Fibroblast of lung (primary cell): ENCODE measurements at regions not wholly inside any gene's neighbourhood (a gene's known extent, or its start where the extent isn't known, plus 50 kb on each side); places are given as distances from the start of the nearest gene placed in this dataset.

Source experiments
- DNase-seq, 2 donors: peaks; one replicate each; pipeline versions ENCODE4 v3.0.0 to v3.0.0-alpha.2; 2010; ENCODE audit warnings: low read depth in 2 of 2
- H2AFZ ChIP-seq: 2 replicates; pipeline ENCODE4 v1.5.1; 2012; ENCODE audit warnings: low read length, control low read depth, inconsistent platforms
- H3K27ac ChIP-seq: 2 replicates; pipeline ENCODE4 v1.5.1; 2011; ENCODE audit warnings: low read length, control low read depth; ENCODE audit not compliant: insufficient read depth
- H3K27me3 ChIP-seq: 2 replicates; pipeline ENCODE4 v1.5.1; 2011; ENCODE audit warnings: mild to moderate bottlenecking, low read length; ENCODE audit not compliant: control insufficient read depth, insufficient read depth
- H3K36me3 ChIP-seq: 2 replicates; pipeline ENCODE4 v1.5.1; 2011; ENCODE audit warnings: low read length; ENCODE audit not compliant: control insufficient read depth, insufficient read depth
- H3K4me1 ChIP-seq: 2 replicates; pipeline ENCODE4 v1.5.1; 2011; ENCODE audit warnings: low read length; ENCODE audit not compliant: control insufficient read depth, insufficient read depth; ENCODE audit errors: extremely low read depth
- H3K4me2 ChIP-seq: 2 replicates; pipeline ENCODE4 v1.5.1; 2011; ENCODE audit warnings: low read length, control low read depth; ENCODE audit not compliant: insufficient read depth; ENCODE audit errors: extremely low read depth
- H3K4me3 ChIP-seq, 4 experiments: fragments of 200-600 bp in 1 of 4; sonication (generic) in 1 of 4; replicated peaks in 1 of 4; 2 replicates each; pipeline ENCODE4 v1.5.1; 2011 to 2016; ENCODE audit warnings: low read length in 4 of 4, low read depth in 3 of 4, mild to moderate bottlenecking in 3 of 4, control low read depth in 2 of 4, inconsistent platforms in 1 of 4, mixed read lengths in 1 of 4; ENCODE audit not compliant: insufficient read depth in 1 of 4; ENCODE audit errors: control extremely low read depth in 1 of 4
- H3K79me2 ChIP-seq: 2 replicates; pipeline ENCODE4 v1.5.1; 2012; ENCODE audit warnings: mild to moderate bottlenecking, low read length, inconsistent platforms; ENCODE audit not compliant: control insufficient read depth, insufficient read depth
- H3K9ac ChIP-seq: 2 replicates; pipeline ENCODE4 v1.5.1; 2011; ENCODE audit warnings: mild to moderate bottlenecking, low read length, control low read depth; ENCODE audit not compliant: insufficient read depth
- H3K9me3 ChIP-seq: 2 replicates; pipeline ENCODE4 v1.5.1; 2012; ENCODE audit warnings: low read depth, low read length; ENCODE audit not compliant: control insufficient read depth, insufficient read depth
- H4K20me1 ChIP-seq: 2 replicates; pipeline ENCODE4 v1.5.1; 2011; ENCODE audit warnings: low read length; ENCODE audit not compliant: control insufficient read depth, insufficient read depth; ENCODE audit errors: extremely low read depth
- CTCF ChIP-seq, 2 donors: IDR thresholded peaks in 1 of 2; conservative IDR thresholded peaks in 1 of 2; 1 replicate in 1 of 2; 2 replicates in 1 of 2; pipeline ENCODE4 v1.5.1; 2011 to 2012; ENCODE audit warnings: low read length in 2 of 2, control low read depth in 1 of 2, inconsistent platforms in 1 of 2, low read depth in 1 of 2, mild to moderate bottlenecking in 1 of 2
- EZH2 ChIP-seq: IDR thresholded peaks from 2 replicates; pipeline ENCODE4 v1.5.1; 2012; ENCODE audit warnings: low read length, control low read depth, mild to moderate bottlenecking; ENCODE audit errors: missing control alignments

DNA sequence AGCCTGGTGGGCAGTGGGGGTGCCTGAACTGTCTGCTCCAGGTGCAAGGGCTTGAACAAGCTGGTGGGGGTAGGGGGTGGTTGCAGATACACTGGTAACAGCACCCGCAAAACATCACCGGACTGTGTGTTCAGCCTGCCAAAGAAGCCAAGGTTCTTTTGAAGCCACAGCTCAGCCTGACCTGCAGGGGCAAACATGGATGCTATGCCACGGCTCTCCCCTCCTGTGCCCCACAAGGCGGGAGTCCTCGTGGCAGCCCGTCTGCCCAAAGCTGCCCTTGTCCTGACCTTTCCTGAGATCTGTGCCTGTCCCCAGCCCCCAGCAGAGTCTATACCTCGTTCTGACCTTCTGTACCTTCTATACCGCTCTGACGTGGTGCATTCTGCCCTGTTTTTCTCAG is 285.7 kb downstream of the GLRX3 start:
- no peaks in the 10 kb centered on the region for H3K27me3 ChIP-seq
- no peaks in the 10 kb centered on the region for H3K36me3 ChIP-seq
- H3K79me2 ChIP-seq, result no peaks in the 10 kb centered on the region
- H3K9me3 ChIP-seq, result no peaks in the 10 kb centered on the region
- H3K4me2 ChIP-seq, result no peak overlapping the region
- TF ChIP-seq CTCF (conservative IDR thresholded peaks at IDR 0.05 in 1 of 2, IDR thresholded peaks at IDR 0.05 in 1 of 2; ENCODE audit: low read depth in 1 of 2, low read length in 2 of 2) (no peak), EZH2 (no peak)
- no peak for DNase-seq
- no peak overlapping the region for H3K9ac ChIP-seq
- no peak overlapping the region for H3K27ac ChIP-seq
- no peaks in the 10 kb centered on the region for H3K4me1 ChIP-seq
- no peak overlapping the region for H2AFZ ChIP-seq
- no peak overlapping the region for H3K4me3 ChIP-seq
- H4K20me1 ChIP-seq, result no peaks in the 10 kb centered on the region

DNA sequence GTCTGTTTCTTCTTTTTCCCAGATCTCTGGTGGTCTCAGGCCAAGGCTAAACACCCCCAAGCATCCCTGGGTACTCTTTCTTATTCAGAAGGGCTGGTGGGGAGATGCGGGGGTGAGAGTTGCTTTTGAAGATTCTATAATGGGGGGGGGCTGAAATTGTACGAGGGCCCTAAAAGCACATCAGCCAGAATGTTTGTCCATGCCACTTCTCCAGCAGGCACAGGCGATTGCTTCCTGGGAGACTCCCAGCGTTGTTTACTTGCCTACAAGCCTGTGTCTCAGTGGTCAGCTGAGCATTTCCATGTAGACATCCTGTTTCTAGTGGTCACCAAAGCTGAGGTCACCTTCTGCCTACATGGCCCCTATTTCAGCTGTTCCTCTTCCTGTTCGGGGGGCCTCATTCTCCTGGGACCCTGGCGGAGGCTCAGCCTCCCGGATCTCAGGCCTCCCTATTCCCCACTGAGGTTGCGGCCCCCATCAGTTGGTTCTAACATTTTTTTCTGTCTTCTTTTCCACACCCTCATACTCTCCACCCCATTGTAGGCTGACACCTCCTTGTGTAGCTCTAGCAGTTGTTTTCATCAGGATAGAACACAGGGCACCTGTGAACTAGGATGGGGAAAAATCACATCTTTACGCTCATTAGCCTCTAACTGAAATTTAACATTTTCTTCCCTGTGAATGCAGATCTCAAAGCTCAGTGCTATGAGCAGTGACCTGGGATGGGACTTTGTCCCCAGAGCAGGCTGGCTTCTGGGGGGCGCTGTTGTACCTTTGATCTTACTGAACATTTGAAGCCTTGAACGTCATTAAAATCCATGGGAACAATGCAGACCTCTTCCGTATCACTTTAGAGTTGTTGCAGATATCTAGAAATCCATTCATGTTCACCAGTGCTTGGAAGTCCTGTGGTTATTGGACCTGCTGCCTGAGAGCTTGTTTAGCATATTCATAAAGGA is 286.5 kb downstream of the GLRX3 start:
- no peak for TF ChIP-seq EZH2
- no peak for TF ChIP-seq CTCF (conservative IDR thresholded peaks at IDR 0.05 in 1 of 2, IDR thresholded peaks at IDR 0.05 in 1 of 2; ENCODE audit: low read depth in 1 of 2, low read length in 2 of 2)
- Histone ChIP-seq H3K9me3 (no peaks in the 10 kb centered on the region), H3K27me3 (no peaks in the 10 kb centered on the region), H3K4me3 (no peak overlapping the region), H3K4me2 (no peak overlapping the region), H3K36me3 (no peaks in the 10 kb centered on the region), H3K27ac (no peak overlapping the region), H3K79me2 (no peaks in the 10 kb centered on the region), H3K9ac (no peak overlapping the region), H4K20me1 (no peaks in the 10 kb centered on the region), H2AFZ (no peak overlapping the region), H3K4me1 (no peaks in the 10 kb centered on the region)
- no peak for DNase-seq

GRCh38 chr10:130423455-130424305 is 287.5 kb downstream of the GLRX3 start:
- Histone ChIP-seq H3K27me3 (no peaks in the 10 kb centered on the region), H3K36me3 (no peaks in the 10 kb centered on the region), H3K4me1 (no peaks in the 10 kb centered on the region), H3K9me3 (no peaks in the 10 kb centered on the region), H3K4me3 (no peak overlapping the region), H3K9ac (no peak overlapping the region), H3K79me2 (no peaks in the 10 kb centered on the region), H2AFZ (no peak overlapping the region), H3K27ac (no peak overlapping the region), H3K4me2 (no peak overlapping the region), H4K20me1 (no peaks in the 10 kb centered on the region)
- TF ChIP-seq CTCF (conservative IDR thresholded peaks at IDR 0.05 in 1 of 2, IDR thresholded peaks at IDR 0.05 in 1 of 2; ENCODE audit: low read depth in 1 of 2, low read length in 2 of 2) (no peak), EZH2 (no peak)
- no peak for DNase-seq
